Mucosa of descending colon (tissue), 3 donors: ENCODE measurements at regions not wholly inside any gene's neighbourhood (a gene's known extent, or its start where the extent isn't known, plus 50 kb on each side); places are given as distances from the start of the nearest gene placed in this dataset.
"Not testable (repeated sequence)": the region's sequence is repeated elsewhere in the genome, so short reads cannot be mapped to it uniquely, and the experiment has no call there.

Source experiments
- ATAC-seq: fragments of 200-7000 bp; cut with Tn5 transposase; one replicate; pipeline ENCODE4 v1.9.1; 2020; ENCODE audit warnings: mild to moderate bottlenecking, moderate library complexity
- DNase-seq, 3 donors: peaks; one replicate each; pipeline ENCODE4 v3.0.0-alpha.2; 2020
- H3K36me3 ChIP-seq: fragments of 200-600 bp; one replicate; pipeline ENCODE4 v1.8.0; 2021; ENCODE audit warnings: low read depth, mild to moderate bottlenecking
- H3K4me1 ChIP-seq: fragments of 200-600 bp; one replicate; pipeline ENCODE4 v1.8.0; 2021; ENCODE audit warnings: low read depth, mild to moderate bottlenecking
- H3K4me3 ChIP-seq: fragments of 200-600 bp; one replicate; pipeline ENCODE4 v1.8.0; 2021; ENCODE audit warnings: mild to moderate bottlenecking
- H3K9me3 ChIP-seq: fragments of 200-600 bp; one replicate; pipeline ENCODE4 v1.8.0; 2021; ENCODE audit warnings: mild to moderate bottlenecking
- intact Hi-C, 2 donors: fragments of 100-400 bp; cut with DNase I in 1 of 2; cut with micrococcal nuclease in 1 of 2; formaldehyde crosslinking; loops; one replicate each; pipeline versions ENCODE4 v1.11.0 to v1.11.1; 2022; cut with DNase I, micrococcal nuclease
- TF ChIP-seq, protein P1 (sequence below): fragments of 200-600 bp; IDR thresholded peaks from one replicate; pipeline ENCODE4 v1.8.0; 2022; ENCODE audit warnings: antibody characterized with exemption, mild to moderate bottlenecking
- donor health status: DM: no; HTN: no; CAD: no; lungs with moderate emphysema.
- donor health status: DM: no; HTN: no; CAD: no.
- donor health status: DM: no; HTN: yes; CAD: no.

DNA sequence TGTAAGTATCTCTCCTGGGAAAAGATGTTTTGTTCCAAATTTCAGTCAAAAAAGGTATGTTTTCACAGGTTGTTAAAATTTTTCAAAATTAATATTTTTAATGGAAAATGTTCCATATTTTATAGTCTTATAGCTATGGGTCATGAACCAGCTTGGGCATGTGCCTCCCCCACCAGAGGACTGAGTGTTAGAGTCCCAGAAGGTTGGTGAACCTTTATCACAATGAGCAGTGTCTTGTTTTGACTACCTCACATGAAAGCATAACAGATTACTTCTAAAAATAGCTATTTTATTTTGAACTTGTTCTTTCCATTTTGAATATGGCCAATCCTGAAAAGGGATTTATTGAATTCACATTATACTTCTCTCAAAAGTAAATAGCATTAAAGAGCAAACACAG lies 112.5 kb upstream of the TSC22D1 start:
- H3K4me3 ChIP-seq, result no peak overlapping the region
- H3K36me3 ChIP-seq, result no peaks in the 10 kb centered on the region
- H3K9me3 ChIP-seq, result no peaks in the 10 kb centered on the region
- TF ChIP-seq, protein P1, sequence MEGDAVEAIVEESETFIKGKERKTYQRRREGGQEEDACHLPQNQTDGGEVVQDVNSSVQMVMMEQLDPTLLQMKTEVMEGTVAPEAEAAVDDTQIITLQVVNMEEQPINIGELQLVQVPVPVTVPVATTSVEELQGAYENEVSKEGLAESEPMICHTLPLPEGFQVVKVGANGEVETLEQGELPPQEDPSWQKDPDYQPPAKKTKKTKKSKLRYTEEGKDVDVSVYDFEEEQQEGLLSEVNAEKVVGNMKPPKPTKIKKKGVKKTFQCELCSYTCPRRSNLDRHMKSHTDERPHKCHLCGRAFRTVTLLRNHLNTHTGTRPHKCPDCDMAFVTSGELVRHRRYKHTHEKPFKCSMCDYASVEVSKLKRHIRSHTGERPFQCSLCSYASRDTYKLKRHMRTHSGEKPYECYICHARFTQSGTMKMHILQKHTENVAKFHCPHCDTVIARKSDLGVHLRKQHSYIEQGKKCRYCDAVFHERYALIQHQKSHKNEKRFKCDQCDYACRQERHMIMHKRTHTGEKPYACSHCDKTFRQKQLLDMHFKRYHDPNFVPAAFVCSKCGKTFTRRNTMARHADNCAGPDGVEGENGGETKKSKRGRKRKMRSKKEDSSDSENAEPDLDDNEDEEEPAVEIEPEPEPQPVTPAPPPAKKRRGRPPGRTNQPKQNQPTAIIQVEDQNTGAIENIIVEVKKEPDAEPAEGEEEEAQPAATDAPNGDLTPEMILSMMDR, result no peak
- no peak for ATAC-seq
- no peak for DNase-seq
- no peaks in the 10 kb centered on the region for H3K4me1 ChIP-seq
- intact Hi-C loops, result no loop called here

DNA sequence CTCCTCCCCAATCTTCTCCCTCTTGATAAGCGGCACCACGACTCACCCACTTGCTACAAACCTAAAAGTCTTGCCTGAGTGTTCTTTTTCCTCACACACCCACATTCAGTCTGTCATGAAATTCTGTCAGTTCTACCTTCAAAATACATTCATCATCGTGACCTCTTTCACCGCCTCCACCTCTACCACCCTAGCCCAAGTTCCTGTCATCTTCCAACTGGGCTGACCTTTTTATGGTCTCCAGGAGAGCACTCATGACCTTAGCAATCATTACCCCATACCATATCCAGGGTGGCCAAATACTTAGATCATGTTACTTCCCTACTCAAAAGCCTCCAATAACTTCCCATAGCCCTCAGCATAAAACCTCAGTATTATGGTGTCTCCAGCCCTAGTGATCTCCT lies 110.4 kb upstream of the TSC22D1 start:
- Histone ChIP-seq H3K9me3 (no peaks in the 10 kb centered on the region), H3K4me3 (no peak overlapping the region), H3K4me1 (no peaks in the 10 kb centered on the region), H3K36me3 (no peaks in the 10 kb centered on the region)
- intact Hi-C loops, result no loop called here
- TF ChIP-seq, protein P1, result no peak
- DNase-seq, result no peak
- ATAC-seq, result no peak

DNA sequence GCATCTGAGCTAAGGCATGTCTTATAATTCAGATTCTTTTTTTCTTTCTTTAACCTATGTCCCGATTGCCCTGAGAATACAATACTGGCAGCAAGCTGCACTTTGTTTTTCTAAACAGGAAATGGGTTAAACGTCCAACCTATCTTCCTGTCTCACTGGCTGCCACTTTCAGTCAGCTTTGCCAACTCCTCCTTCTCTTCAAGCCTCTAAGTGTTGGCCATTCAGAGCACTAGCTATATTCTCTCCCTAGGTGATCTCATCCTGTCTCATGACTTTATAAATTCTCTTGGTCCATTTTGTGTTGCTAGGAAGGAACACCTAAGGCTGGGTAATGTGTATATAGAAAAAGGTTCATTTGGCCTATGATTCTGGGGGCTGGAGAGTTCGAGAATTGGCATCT lies 109.5 kb upstream of the TSC22D1 start:
- H3K4me3 ChIP-seq, result no peak overlapping the region

DNA sequence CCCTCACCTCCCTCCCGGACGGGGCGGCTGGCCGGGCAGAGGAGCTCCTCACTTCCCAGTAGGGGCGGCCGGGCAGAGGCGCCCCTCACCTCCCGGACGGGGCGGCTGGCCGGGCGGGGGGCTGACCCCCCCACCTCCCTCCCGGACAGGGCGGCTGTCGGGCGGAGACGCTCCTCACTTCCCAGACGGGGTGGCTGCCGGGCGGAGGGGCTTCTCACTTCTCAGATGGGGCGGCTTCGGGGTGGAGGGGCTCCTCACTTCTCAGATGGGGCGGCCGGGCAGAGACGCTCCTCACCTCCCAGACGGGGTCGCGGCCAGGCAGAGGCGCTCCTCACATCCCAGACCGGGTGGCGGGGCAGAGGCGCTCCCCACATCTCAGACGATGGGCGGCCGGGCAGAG lies 106.3 kb upstream of the TSC22D1 start:
- H3K36me3 ChIP-seq, H3K9me3 ChIP-seq, H3K4me1 ChIP-seq, H3K4me3 ChIP-seq, DNase-seq, intact Hi-C loops, ATAC-seq: not testable (repeated sequence)

More for the DNA sequence above, 109.5 kb upstream of the TSC22D1 start:
- Histone ChIP-seq H3K9me3 (no peaks in the 10 kb centered on the region), H3K36me3 (no peaks in the 10 kb centered on the region), H3K4me1 (no peaks in the 10 kb centered on the region)
- DNase-seq, result no peak
- intact Hi-C loops, result no loop called here
- no peak for ATAC-seq
- TF ChIP-seq, protein P1, result no peak

DNA sequence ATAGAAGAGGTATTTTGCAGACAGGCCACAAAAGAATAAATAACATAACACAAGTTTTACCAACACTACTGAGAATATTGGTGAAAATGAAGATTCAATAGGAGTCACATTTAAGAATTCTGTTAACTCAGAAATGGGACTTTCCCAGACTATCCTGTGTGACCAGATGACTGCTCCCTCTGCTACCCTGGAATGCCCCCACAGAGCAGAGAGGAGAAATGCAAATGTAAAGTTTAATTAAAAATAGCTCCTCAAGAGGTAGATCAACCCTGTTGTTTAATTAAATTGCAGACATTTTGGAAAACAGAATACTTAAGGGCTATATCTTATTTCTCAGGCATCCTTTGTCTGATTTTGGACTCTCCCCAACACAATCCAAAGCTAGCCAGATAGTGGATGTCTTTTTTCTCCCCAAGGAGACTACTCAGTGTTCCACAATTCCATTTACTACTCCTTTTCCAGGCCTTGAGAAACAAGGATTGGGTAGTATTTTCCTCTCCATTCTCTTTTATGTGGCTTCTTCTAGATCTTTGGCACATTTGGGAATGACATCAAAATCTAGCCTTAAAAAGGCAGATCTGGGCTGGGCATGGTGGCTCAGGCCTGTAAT lies 104.7 kb upstream of the TSC22D1 start:
- no peaks in the 10 kb centered on the region for H3K9me3 ChIP-seq
- intact Hi-C loops, result no loop called here
- no peak for DNase-seq
- no peaks in the 10 kb centered on the region for H3K36me3 ChIP-seq
- no peak for ATAC-seq
- TF ChIP-seq, protein P1, result no peak
- H3K4me1 ChIP-seq, result no peaks in the 10 kb centered on the region
- no peak overlapping the region for H3K4me3 ChIP-seq

DNA sequence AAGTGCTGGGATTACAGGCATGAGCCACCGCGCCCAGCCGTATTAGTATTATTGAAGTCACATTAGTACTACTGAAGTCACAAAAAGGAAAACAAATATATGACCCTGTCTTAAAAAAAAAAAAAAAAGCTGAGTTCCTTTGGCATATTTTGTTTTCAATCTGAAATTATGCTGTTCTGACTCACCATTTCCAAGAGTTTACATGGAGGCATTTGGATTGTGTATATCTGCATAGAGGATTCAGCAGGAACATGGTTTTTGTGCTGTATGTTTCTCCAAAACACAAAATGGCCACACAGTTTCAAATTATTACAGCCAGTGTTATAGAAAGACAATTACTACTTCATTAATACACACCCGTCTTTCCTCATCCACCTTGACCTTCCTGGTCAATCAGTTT lies 103.5 kb upstream of the TSC22D1 start:
- no peaks in the 10 kb centered on the region for H3K9me3 ChIP-seq
- no peak overlapping the region for H3K4me3 ChIP-seq
- intact Hi-C loops, result no loop called here
- TF ChIP-seq, protein P1, result no peak
- no peaks in the 10 kb centered on the region for H3K36me3 ChIP-seq
- ATAC-seq (no peak), DNase-seq (no peak)
- no peaks in the 10 kb centered on the region for H3K4me1 ChIP-seq
